ENCODE measurements at regions not wholly inside any gene's neighbourhood (a gene's known extent, or its start where the extent isn't known, plus 50 kb on each side); places are given as distances from the start of the nearest gene placed in this dataset.

- DNase-seq (ENCODE audit: low read depth): no peak
Observed at GRCh38 chr17:12590417-12590816, 75.3 kb upstream of the MYOCD start.

- DNase-seq (ENCODE audit: low read depth): no peak
Observed at GRCh38 chr17:12591021-12591735, 74.5 kb upstream of the MYOCD start.

DNA sequence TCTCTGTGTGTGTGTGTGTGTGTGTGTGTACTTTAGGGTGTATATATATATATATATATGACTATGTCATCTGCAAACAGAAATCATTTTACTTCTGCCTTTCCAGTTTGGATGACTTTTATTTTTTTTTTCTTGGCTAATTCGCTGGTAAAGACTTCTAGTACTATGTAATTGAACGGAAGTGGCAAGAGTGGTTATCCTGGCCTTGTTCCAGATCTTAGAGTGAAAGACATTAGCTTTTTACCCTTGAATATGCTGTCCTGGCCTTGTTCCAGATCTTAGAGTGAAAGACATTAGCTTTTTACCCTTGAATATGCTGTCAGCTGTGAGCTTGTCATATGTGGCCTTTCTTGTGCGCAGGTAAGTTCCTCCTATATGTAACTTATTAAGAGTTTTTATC lies 72.7 kb upstream of the MYOCD start:
- no peak for DNase-seq (ENCODE audit: low read depth)

DNA sequence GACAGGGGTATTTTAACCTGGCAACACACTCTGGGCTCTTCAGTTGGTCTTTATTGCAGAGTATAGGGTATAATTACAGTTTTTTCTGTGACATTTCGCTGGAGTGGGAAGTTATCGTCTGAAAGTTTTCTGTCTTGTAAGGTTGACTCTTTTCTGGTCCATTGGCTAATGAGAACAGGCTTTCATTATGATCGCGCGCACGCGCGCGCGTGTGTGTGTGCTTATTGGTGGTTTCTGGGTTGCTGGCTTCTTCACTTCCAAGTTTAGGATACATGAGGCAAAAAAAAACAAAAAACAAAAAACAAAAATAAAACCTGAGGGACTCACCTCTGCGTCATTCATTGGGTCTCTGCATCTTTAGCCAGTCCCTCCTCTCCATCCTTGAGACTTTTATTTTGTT lies 68.7 kb upstream of the MYOCD start:
- no peak for DNase-seq (ENCODE audit: low read depth)

DNA sequence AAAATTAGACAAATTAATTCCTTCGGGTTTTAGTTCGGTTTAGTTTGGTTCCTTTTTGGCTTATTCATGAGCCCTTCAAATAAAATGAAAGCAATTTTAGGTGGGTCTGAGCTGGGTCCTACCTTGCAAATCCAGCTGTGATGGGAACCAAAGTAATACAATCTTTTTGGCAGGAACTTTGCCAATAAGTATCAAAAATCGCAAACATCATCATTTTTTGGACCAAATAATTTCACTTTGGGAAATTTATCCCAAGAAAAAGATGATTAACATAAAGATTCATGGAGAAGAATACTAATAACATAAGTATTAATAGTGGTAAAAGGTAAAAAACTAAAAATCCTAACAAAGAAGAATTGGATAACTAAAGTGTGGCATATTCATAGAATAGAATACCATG lies 67.8 kb upstream of the MYOCD start:
- no peak for DNase-seq (ENCODE audit: low read depth)

DNA sequence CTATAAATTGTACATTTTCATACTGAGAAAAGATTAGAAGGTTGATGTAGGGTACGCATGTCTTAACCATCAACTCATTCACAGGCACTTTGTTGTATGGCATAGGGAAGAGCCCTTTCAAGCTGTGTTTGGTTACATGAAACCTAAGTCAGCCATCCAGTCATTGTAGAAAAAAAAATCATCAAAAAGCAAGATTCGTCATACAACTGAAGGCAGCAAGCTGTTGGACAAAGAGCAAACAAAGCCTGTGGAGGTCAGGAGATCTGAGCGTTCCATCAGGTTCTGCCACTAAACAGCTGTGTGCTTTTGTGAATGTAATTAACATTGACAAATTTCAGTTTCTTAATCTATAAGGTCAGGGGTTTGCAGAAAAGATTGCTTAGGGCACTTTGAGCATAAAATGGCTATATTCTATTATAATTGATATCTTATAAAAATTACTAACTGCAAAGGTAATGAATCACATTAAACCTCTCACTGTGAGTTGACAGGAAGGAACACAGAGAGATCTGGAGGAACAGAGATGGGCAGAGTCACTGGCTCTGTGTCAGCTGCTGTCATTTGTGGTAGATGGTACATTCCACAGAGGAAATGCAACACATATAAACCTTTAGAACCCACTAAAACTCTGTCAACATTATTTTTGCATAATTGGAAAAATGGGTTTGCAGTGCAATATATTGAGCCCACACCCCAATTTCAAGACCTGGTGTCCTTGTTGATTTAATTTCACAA lies 66.3 kb upstream of the MYOCD start:
- DNase-seq (ENCODE audit: low read depth): no peak

- no peak for DNase-seq (ENCODE audit: low read depth)
Observed at GRCh38 chr17:12600349-12600748, 65.3 kb upstream of the MYOCD start.

DNA sequence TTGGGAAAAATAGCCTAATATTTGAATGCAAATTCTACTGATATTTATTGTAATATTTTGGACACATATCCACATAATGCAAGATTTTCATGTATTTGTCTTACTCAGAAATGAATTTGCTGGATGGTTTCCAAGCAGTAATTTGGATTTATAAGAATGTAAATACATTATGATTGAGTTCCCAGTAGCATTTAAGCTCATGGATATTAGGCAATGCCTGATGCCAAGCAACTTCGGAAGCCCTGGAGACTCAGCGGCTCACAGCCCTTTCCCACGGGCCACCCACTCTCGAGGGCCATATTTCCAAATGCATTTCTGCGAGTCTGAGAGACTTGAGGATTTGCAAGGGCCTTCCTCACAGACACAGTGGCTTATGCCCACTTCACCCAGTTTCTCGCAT lies 62.1 kb upstream of the MYOCD start:
- no peak for DNase-seq (ENCODE audit: low read depth)

GRCh38 chr17:12605222-12605621 lies 60.5 kb upstream of the MYOCD start:
- no peak for DNase-seq (ENCODE audit: low read depth)

GRCh38 chr17:12613566-12613965 lies 52.1 kb upstream of the MYOCD start:
- no peak for DNase-seq (ENCODE audit: low read depth)

Measured in activated T-cell treated with anti-CD3 and anti-CD28 coated beads for 48 hours (primary cell).